ENCODE measurements at regions not wholly inside any gene's neighbourhood (a gene's known extent, or its start where the extent isn't known, plus 50 kb on each side); places are given as distances from the start of the nearest gene placed in this dataset.

- TF ChIP-seq HDGF (IDR thresholded peaks at IDR 0.05): no peak
- TF ChIP-seq MYC (IDR thresholded peaks at IDR 0.05; ENCODE audit: insufficient read depth, insufficient read length, insufficient replicate concordance, low read length, severe bottlenecking): no peak
- no peak for TF ChIP-seq DPF2 (IDR thresholded peaks at IDR 0.05)
- TF ChIP-seq POLR2AphosphoS2 (IDR thresholded peaks at IDR 0.05; ENCODE audit: low read depth, low read length): no peak
- TF ChIP-seq SP1 (IDR thresholded peaks at IDR 0.05; ENCODE audit: low read depth, low read length): no peak
- no peak for TF ChIP-seq ZBTB4 (CRISPR knock-in tag; IDR thresholded peaks at IDR 0.05)
- TF ChIP-seq ATF7 (IDR thresholded peaks at IDR 0.05; ENCODE audit: low read depth): no peak
- no peak for TF ChIP-seq POLR2A (IDR thresholded peaks at IDR 0.05; ENCODE audit: low read depth, low read length)
Measured at GRCh38 chr5:124891179-124891578, 144.7 kb upstream of the ZNF608 start (continued).

GRCh38 chr5:124892185-124892848, 145.9 kb upstream of the ZNF608 start:
- BruUV-seq (replicated peaks): no TSS peak
- DNase-seq (ENCODE audit: low read depth, low spot score) (no peak), FAIRE-seq (no peak), ATAC-seq (no peak)
- in situ Hi-C loops (cut with MboI) (no loop called here), intact Hi-C loops (cut with micrococcal nuclease; ENCODE audit: unreplicated experiment) (no loop called here)
- no peaks in the 10 kb centered on the region for H3K27me3 ChIP-seq (replicated peaks in 1 of 2; ENCODE audit: control insufficient read depth in 2 of 2, insufficient read depth in 2 of 2, low read length in 1 of 2)
- H2AFZ ChIP-seq (ENCODE audit: control insufficient read depth, low read depth, low read length): no peak overlapping the region
- no peaks in the 10 kb centered on the region for H3K36me3 ChIP-seq (ENCODE audit: control insufficient read depth in 2 of 2, insufficient read depth in 2 of 2, low read length in 1 of 2)
- POLR2A ChIA-PET: interaction anchor here (0.7 kb wide), 1 partner anchor 181 kb away, joined by 3 read pairs; no protein-coding TSS in a partner anchor
- SMC1A ChIA-PET (ENCODE audit: uncharacterized antibody, unreplicated experiment): interaction anchor here (1.5 kb wide), 1 partner anchor 17 kb away, joined by 4 read pairs; no protein-coding TSS in a partner anchor
- no peak overlapping the region for H3K9ac ChIP-seq (ENCODE audit: control insufficient read depth, insufficient read depth, low read length)
- H3K4me1 ChIP-seq (ENCODE audit: control insufficient read depth, insufficient read depth, low read length): no peaks in the 10 kb centered on the region
- RAD21 ChIA-PET (ENCODE audit: unreplicated experiment): no interaction called here
- no peaks in the 10 kb centered on the region; the same call in 2 of the 3 replicates for H3K9me3 ChIP-seq (replicated peaks; ENCODE audit: control insufficient read depth, insufficient read depth, low read length)
- no peak overlapping the region for H3K4me2 ChIP-seq (ENCODE audit: control insufficient read depth, insufficient read depth)
- TF ChIP-seq STAT1 (conservative IDR thresholded peaks at IDR 0.05) (no peak), ATF3 (IDR thresholded peaks at IDR 0.05; ENCODE audit: borderline replicate concordance, extremely low read depth, low read depth, low read length) (no peak), E2F8 (IDR thresholded peaks at IDR 0.05; ENCODE audit: low read depth, partially characterized antibody) (no peak), MEF2B (IDR thresholded peaks at IDR 0.05; ENCODE audit: partially characterized antibody, poor library complexity, severe bottlenecking) (no peak), CREM (IDR thresholded peaks at IDR 0.05; ENCODE audit: low read depth) (no peak), DPF2 (IDR thresholded peaks at IDR 0.05) (no peak), BCL11A (IDR thresholded peaks at IDR 0.05; ENCODE audit: low read depth, low read length) (no peak), EZH2 (IDR thresholded peaks at IDR 0.05; ENCODE audit: borderline replicate concordance, control insufficient read depth, low read depth, low read length) (no peak)
- H3K79me2 ChIP-seq (ENCODE audit: control insufficient read depth, insufficient read depth, low read length): no peaks in the 10 kb centered on the region
- H3K4me3 ChIP-seq: no peak overlapping the region
- 95% methylated on average over 30 of the region's 48 CpGs for WGBS (ENCODE audit: insufficient coverage, insufficient replicate concordance, low lambda C conversion rate, missing lambda C conversion rate)
- CTCF ChIA-PET: interaction anchor here (0.7 kb wide), 1 partner anchor 31 kb away, joined by 3 read pairs; no protein-coding TSS in a partner anchor
- H4K20me1 ChIP-seq (ENCODE audit: control insufficient read depth, insufficient read depth): no peaks in the 10 kb centered on the region
- no peak overlapping the region for H3K27ac ChIP-seq (ENCODE audit: control insufficient read depth, insufficient read depth)

All from GM12878 (cell line).